ENCODE measurements at regions not wholly inside any gene's neighbourhood (a gene's known extent, or its start where the extent isn't known, plus 50 kb on each side); places are given as distances from the start of the nearest gene placed in this dataset.

GRCh38 chr10:131025333-131025732, 286.2 kb downstream of the TCERG1L start:
- TF ChIP-seq CTCF (conservative IDR thresholded peaks at IDR 0.05; ENCODE audit: low read length) (no peak), EZH2phosphoT487 (IDR thresholded peaks at IDR 0.05; ENCODE audit: borderline replicate concordance, low read depth, low read length) (no peak)
